Activated CD4-positive, alpha-beta T cell treated with anti-CD3 and anti-CD28 coated beads, Interleukin-2, amount 50 U/mL, for 16 hours (primary cell): ENCODE measurements at regions not wholly inside any gene's neighbourhood (a gene's known extent, or its start where the extent isn't known, plus 50 kb on each side); places are given as distances from the start of the nearest gene placed in this dataset.

Experiments used
- DNase-seq: peaks from one replicate; pipeline ENCODE4 v3.0.0-alpha.2; 2020

GRCh38 chr2:155109527-155109926 lies 411.0 kb downstream of the KCNJ3 start:
- no peak for DNase-seq

- DNase-seq, result no peak
Measured at GRCh38 chr2:155100261-155100660, 401.8 kb downstream of the KCNJ3 start.

- no peak for DNase-seq
Measured at GRCh38 chr2:155099784-155100183, 401.3 kb downstream of the KCNJ3 start.

GRCh38 chr2:155095613-155096012 lies 397.1 kb downstream of the KCNJ3 start:
- DNase-seq, result no peak

GRCh38 chr2:155080373-155080772 lies 381.9 kb downstream of the KCNJ3 start:
- no peak for DNase-seq

GRCh38 chr2:155070489-155070888 lies 372.0 kb downstream of the KCNJ3 start:
- no peak for DNase-seq

GRCh38 chr2:155062922-155063258 lies 364.4 kb downstream of the KCNJ3 start:
- DNase-seq, result no peak

- no peak for DNase-seq
Measured at GRCh38 chr2:155062250-155062921, 363.9 kb downstream of the KCNJ3 start.

- no peak for DNase-seq
Measured at GRCh38 chr2:155060896-155061295, 362.4 kb downstream of the KCNJ3 start.

- DNase-seq, result no peak
Measured at GRCh38 chr2:155054712-155055111, 356.2 kb downstream of the KCNJ3 start.

GRCh38 chr2:155043097-155043496 lies 344.6 kb downstream of the KCNJ3 start:
- no peak for DNase-seq

- DNase-seq, result no peak
Measured at GRCh38 chr2:155035308-155035707, 336.8 kb downstream of the KCNJ3 start.

- no peak for DNase-seq
Measured at GRCh38 chr2:155033652-155034051, 335.2 kb downstream of the KCNJ3 start.

GRCh38 chr2:155030296-155030695 lies 331.8 kb downstream of the KCNJ3 start:
- DNase-seq, result no peak

GRCh38 chr2:155026651-155027174 lies 328.2 kb downstream of the KCNJ3 start:
- DNase-seq, result no peak

- DNase-seq, result no peak
Measured at GRCh38 chr2:155023674-155024073, 325.2 kb downstream of the KCNJ3 start.

- DNase-seq, result no peak
Measured at GRCh38 chr2:155022531-155022930, 324.0 kb downstream of the KCNJ3 start.

GRCh38 chr2:155021618-155022017 lies 323.1 kb downstream of the KCNJ3 start:
- DNase-seq, result no peak

- no peak for DNase-seq
Measured at GRCh38 chr2:155020246-155020645, 321.8 kb downstream of the KCNJ3 start.

- DNase-seq, result no peak
Measured at GRCh38 chr2:155010925-155011324, 312.4 kb downstream of the KCNJ3 start.

GRCh38 chr2:154995361-154995760 lies 296.9 kb downstream of the KCNJ3 start:
- no peak for DNase-seq

GRCh38 chr2:154992826-154993225 lies 294.3 kb downstream of the KCNJ3 start:
- DNase-seq, result no peak

- no peak for DNase-seq
Measured at GRCh38 chr2:154978710-154979109, 280.2 kb downstream of the KCNJ3 start.

GRCh38 chr2:154978244-154978643 lies 279.7 kb downstream of the KCNJ3 start:
- no peak for DNase-seq

GRCh38 chr2:154974041-154974440 lies 275.5 kb downstream of the KCNJ3 start:
- DNase-seq, result no peak
